Breast epithelium (tissue), 4 donors: ENCODE measurements at regions not wholly inside any gene's neighbourhood (a gene's known extent, or its start where the extent isn't known, plus 50 kb on each side); places are given as distances from the start of the nearest gene placed in this dataset.
"Not testable (repeated sequence)": the region's sequence is repeated elsewhere in the genome, so short reads cannot be mapped to it uniquely, and the experiment has no call there.

Source experiments
- DNase-seq, 2 donors: peaks; one replicate each; pipeline ENCODE4 v3.0.0-alpha.2; 2019; ENCODE audit warnings: low spot score in 2 of 2
- H3K27ac ChIP-seq, 2 donors: fragments of 200-600 bp; sonication (generic) in 1 of 2; one replicate each; pipeline ENCODE4 v1.5.1; 2016 to 2019; ENCODE audit warnings: mild to moderate bottlenecking in 1 of 2
- H3K27me3 ChIP-seq, 2 donors: fragments of 200-600 bp; sonication (generic) in 1 of 2; one replicate each; pipeline versions ENCODE4 v1.5.1 to v1.6.0; 2017 to 2019; ENCODE audit warnings: control low read depth in 1 of 2, mild to moderate bottlenecking in 1 of 2
- H3K36me3 ChIP-seq: fragments of 200-600 bp; one replicate; pipeline ENCODE4 v1.5.1; 2019
- H3K4me1 ChIP-seq, 2 donors: fragments of 200-600 bp; sonication (generic); one replicate each; pipeline ENCODE4 v1.5.1; 2016 to 2019; ENCODE audit warnings: control low read depth in 1 of 2
- H3K4me3 ChIP-seq, 3 donors: fragments of 200-600 bp; sonication (generic); 1 replicate in 2 of 3; 2 replicates in 1 of 3; pipeline ENCODE4 v1.5.1; 2016 to 2019; ENCODE audit warnings: mild to moderate bottlenecking in 3 of 3, moderate library complexity in 2 of 3
- H3K9me3 ChIP-seq, 2 donors: fragments of 200-600 bp; sonication (generic) in 1 of 2; one replicate each; pipeline ENCODE4 v1.5.1; 2016 to 2019; ENCODE audit warnings: control low read depth in 1 of 2
- POLR2A ChIP-seq: fragments of 450-650 bp; IDR thresholded peaks from one replicate; pipeline ENCODE4 v1.6.1; 2016; ENCODE audit warnings: antibody characterized with exemption, mild to moderate bottlenecking, moderate library complexity
- POLR2AphosphoS5 ChIP-seq, 3 donors: sonication (generic); formaldehyde crosslinking; IDR thresholded peaks; one replicate each; pipeline ENCODE4 v1.6.1; 2017; ENCODE audit warnings: antibody characterized with exemption in 3 of 3
- intact Hi-C: fragments of 100-400 bp; cut with DNase I; formaldehyde crosslinking; loops from one replicate; pipeline ENCODE4 v1.15.1; 2023; ENCODE audit warnings: low total_unique reads
- TF ChIP-seq, protein P1 (sequence below), 3 donors: fragments of 450-650 bp; IDR thresholded peaks; one replicate each; pipeline ENCODE4 v1.5.1; 2016 to 2017; ENCODE audit warnings: antibody characterized with exemption in 3 of 3, mild to moderate bottlenecking in 3 of 3, moderate library complexity in 3 of 3

- TF ChIP-seq, protein P1, sequence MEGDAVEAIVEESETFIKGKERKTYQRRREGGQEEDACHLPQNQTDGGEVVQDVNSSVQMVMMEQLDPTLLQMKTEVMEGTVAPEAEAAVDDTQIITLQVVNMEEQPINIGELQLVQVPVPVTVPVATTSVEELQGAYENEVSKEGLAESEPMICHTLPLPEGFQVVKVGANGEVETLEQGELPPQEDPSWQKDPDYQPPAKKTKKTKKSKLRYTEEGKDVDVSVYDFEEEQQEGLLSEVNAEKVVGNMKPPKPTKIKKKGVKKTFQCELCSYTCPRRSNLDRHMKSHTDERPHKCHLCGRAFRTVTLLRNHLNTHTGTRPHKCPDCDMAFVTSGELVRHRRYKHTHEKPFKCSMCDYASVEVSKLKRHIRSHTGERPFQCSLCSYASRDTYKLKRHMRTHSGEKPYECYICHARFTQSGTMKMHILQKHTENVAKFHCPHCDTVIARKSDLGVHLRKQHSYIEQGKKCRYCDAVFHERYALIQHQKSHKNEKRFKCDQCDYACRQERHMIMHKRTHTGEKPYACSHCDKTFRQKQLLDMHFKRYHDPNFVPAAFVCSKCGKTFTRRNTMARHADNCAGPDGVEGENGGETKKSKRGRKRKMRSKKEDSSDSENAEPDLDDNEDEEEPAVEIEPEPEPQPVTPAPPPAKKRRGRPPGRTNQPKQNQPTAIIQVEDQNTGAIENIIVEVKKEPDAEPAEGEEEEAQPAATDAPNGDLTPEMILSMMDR (IDR thresholded peaks at IDR 0.05) = no peak
- TF ChIP-seq POLR2AphosphoS5 (IDR thresholded peaks at IDR 0.05) (no peak), POLR2A (no peak)
- H3K27me3 ChIP-seq = no peaks in the 10 kb centered on the region
- H3K27ac ChIP-seq = no peak overlapping the region
- no peaks in the 10 kb centered on the region for H3K9me3 ChIP-seq
- intact Hi-C loops = no loop called here
- H3K4me3 ChIP-seq = no peak overlapping the region
- no peaks in the 10 kb centered on the region for H3K36me3 ChIP-seq
- H3K4me1 ChIP-seq = no peaks in the 10 kb centered on the region
- no peak for DNase-seq
Observed at GRCh38 chr15:85281293-85281882, 99.0 kb upstream of the AKAP13 start.

GRCh38 chr15:85282504-85283115, 97.8 kb upstream of the AKAP13 start:
- H3K27ac ChIP-seq = no peak overlapping the region
- H3K9me3 ChIP-seq = no peaks in the 10 kb centered on the region
- no peak for DNase-seq
- H3K4me3 ChIP-seq = no peak overlapping the region
- TF ChIP-seq, protein P1 (IDR thresholded peaks at IDR 0.05) = no peak
- TF ChIP-seq POLR2AphosphoS5 (IDR thresholded peaks at IDR 0.05) (no peak), POLR2A (no peak)
- H3K4me1 ChIP-seq = no peaks in the 10 kb centered on the region
- intact Hi-C loops = no loop called here
- H3K36me3 ChIP-seq = no peaks in the 10 kb centered on the region
- no peaks in the 10 kb centered on the region for H3K27me3 ChIP-seq

- H3K4me3 ChIP-seq, H3K36me3 ChIP-seq, H3K9me3 ChIP-seq, H3K4me1 ChIP-seq, intact Hi-C loops, H3K27ac ChIP-seq, DNase-seq, H3K27me3 ChIP-seq: not testable (repeated sequence)
Observed at GRCh38 chr15:85283815-85284214, 96.6 kb upstream of the AKAP13 start.

- Histone ChIP-seq H3K27ac (no peak overlapping the region), H3K4me3 (no peak overlapping the region), H3K27me3 (no peaks in the 10 kb centered on the region), H3K9me3 (no peaks in the 10 kb centered on the region), H3K4me1 (no peaks in the 10 kb centered on the region), H3K36me3 (no peaks in the 10 kb centered on the region)
- TF ChIP-seq POLR2AphosphoS5 (IDR thresholded peaks at IDR 0.05) (no peak), POLR2A (no peak)
- TF ChIP-seq, protein P1 (IDR thresholded peaks at IDR 0.05) = no peak
- intact Hi-C loops = no loop called here
- DNase-seq = no peak
Observed at GRCh38 chr15:85284497-85284896, 95.9 kb upstream of the AKAP13 start.

GRCh38 chr15:85289677-85290365, 90.6 kb upstream of the AKAP13 start:
- TF ChIP-seq POLR2AphosphoS5 (IDR thresholded peaks at IDR 0.05) = no peak
- TF ChIP-seq, protein P1 (IDR thresholded peaks at IDR 0.05) = peak in 2 of 3 donors; percentile 44 to 51
- H3K9me3 ChIP-seq = no peaks in the 10 kb centered on the region
- no peak overlapping the region for H3K27ac ChIP-seq
- H3K4me3 ChIP-seq = no peak overlapping the region
- no peaks in the 10 kb centered on the region for H3K4me1 ChIP-seq
- DNase-seq = no peak
- H3K36me3 ChIP-seq = no peaks in the 10 kb centered on the region
- intact Hi-C loops = no loop called here
- H3K27me3 ChIP-seq = no peaks in the 10 kb centered on the region

DNA sequence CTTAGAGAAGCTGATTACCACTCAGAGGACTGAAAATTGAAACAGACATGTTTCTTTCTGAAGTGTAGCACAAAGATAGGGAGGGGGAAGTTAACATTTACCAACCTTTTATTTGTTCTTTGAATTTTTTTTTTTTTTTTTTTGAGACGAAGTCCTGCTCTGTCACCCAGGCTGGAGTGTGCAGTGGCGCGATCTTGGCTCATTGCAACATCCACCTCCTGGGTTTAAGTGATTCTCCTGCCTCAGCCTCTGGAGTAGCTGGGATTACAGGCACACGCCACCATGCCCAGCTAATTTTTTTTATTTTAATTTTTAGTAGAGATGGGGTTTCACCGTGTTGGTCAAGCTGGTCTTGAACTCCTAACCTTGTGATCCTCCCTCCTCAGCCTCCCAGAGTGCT, 87.8 kb upstream of the AKAP13 start:
- H3K27me3 ChIP-seq, DNase-seq, H3K4me3 ChIP-seq, intact Hi-C loops, H3K27ac ChIP-seq, H3K4me1 ChIP-seq, H3K36me3 ChIP-seq, H3K9me3 ChIP-seq: not testable (repeated sequence)
